MM.1S (cell line): ENCODE measurements at regions not wholly inside any gene's neighbourhood (a gene's known extent, or its start where the extent isn't known, plus 50 kb on each side); places are given as distances from the start of the nearest gene placed in this dataset.

Source experiments
- DNase-seq: peaks from one replicate; pipeline ENCODE4 v3.0.0-alpha.2; 2015
- H2AFZ ChIP-seq: fragments of 300-600 bp; sonication (generic); 2 replicates; pipeline ENCODE4 v1.6.0; 2016; ENCODE audit warnings: antibody characterized with exemption, low read length
- H3F3A ChIP-seq: fragments of 300-600 bp; sonication (generic); 2 replicates; pipeline ENCODE4 v1.6.1; 2016; ENCODE audit warnings: mild to moderate bottlenecking, antibody characterized with exemption, low read length, moderate library complexity, mixed read lengths; ENCODE audit not compliant: insufficient read depth
- H3K27ac ChIP-seq: fragments of 300-600 bp; sonication (generic); 2 replicates; pipeline ENCODE4 v1.5.1; 2016; ENCODE audit warnings: mild to moderate bottlenecking, low read length
- H3K27me3 ChIP-seq: fragments of 300-600 bp; sonication (generic); replicated peaks from 2 replicates; pipeline ENCODE4 v1.6.0; 2016; ENCODE audit warnings: low read length; ENCODE audit not compliant: insufficient read depth
- H3K36me3 ChIP-seq: fragments of 300-600 bp; sonication (generic); replicated peaks from 2 replicates; pipeline ENCODE4 v1.6.1; 2016; ENCODE audit warnings: mild to moderate bottlenecking, low read length, mixed read lengths; ENCODE audit not compliant: insufficient read depth
- H3K4me1 ChIP-seq: fragments of 300-600 bp; sonication (generic); 2 replicates; pipeline ENCODE4 v1.6.1; 2016; ENCODE audit warnings: low read length, mixed read lengths
- H3K4me2 ChIP-seq: fragments of 300-600 bp; sonication (generic); 2 replicates; pipeline ENCODE4 v1.6.0; 2016; ENCODE audit warnings: low read depth, low read length
- H3K4me3 ChIP-seq: fragments of 300-600 bp; sonication (generic); 2 replicates; pipeline ENCODE4 v1.5.1; 2016; ENCODE audit warnings: low read length, mixed read lengths
- H3K79me2 ChIP-seq: fragments of 300-600 bp; sonication (generic); 2 replicates; pipeline ENCODE4 v1.6.1; 2016; ENCODE audit warnings: mixed run types, low read length, mixed read lengths
- H3K9ac ChIP-seq: fragments of 300-600 bp; sonication (generic); 2 replicates; pipeline ENCODE4 v1.6.1; 2016; ENCODE audit warnings: low read length, mixed read lengths
- H3K9me2 ChIP-seq: fragments of 300-600 bp; sonication (generic); replicated peaks from 2 replicates; pipeline ENCODE4 v1.6.1; 2016; ENCODE audit warnings: mild to moderate bottlenecking, low read length, mixed read lengths; ENCODE audit not compliant: insufficient read depth
- H3K9me3 ChIP-seq: fragments of 300-600 bp; sonication (generic); replicated peaks from 2 replicates; pipeline ENCODE4 v1.6.1; 2016; ENCODE audit warnings: mild to moderate bottlenecking, low read length, mixed read lengths; ENCODE audit not compliant: insufficient read depth
- H4K20me1 ChIP-seq: fragments of 300-600 bp; sonication (generic); 2 replicates; pipeline ENCODE4 v1.6.1; 2016; ENCODE audit warnings: mild to moderate bottlenecking, low read length, moderate library complexity, mixed read lengths; ENCODE audit not compliant: insufficient read depth
- EZH2 ChIP-seq: fragments of 300-600 bp; sonication (generic); optimal IDR thresholded peaks from 2 replicates; pipeline ENCODE3; 2017; ENCODE audit warnings: low read depth, mild to moderate bottlenecking, antibody characterized with exemption, low read length, mixed read lengths
- EZH2phosphoT487 ChIP-seq: fragments of 300-600 bp; sonication (generic); IDR thresholded peaks from 2 replicates; pipeline ENCODE4 v1.6.1; 2018; ENCODE audit warnings: antibody characterized with exemption, low read length
- TF ChIP-seq, protein P1 (sequence below): fragments of 300-600 bp; sonication (generic); IDR thresholded peaks from 2 replicates; pipeline ENCODE4 v1.5.1; 2016; ENCODE audit warnings: antibody characterized with exemption, low read length, mixed read lengths

DNA sequence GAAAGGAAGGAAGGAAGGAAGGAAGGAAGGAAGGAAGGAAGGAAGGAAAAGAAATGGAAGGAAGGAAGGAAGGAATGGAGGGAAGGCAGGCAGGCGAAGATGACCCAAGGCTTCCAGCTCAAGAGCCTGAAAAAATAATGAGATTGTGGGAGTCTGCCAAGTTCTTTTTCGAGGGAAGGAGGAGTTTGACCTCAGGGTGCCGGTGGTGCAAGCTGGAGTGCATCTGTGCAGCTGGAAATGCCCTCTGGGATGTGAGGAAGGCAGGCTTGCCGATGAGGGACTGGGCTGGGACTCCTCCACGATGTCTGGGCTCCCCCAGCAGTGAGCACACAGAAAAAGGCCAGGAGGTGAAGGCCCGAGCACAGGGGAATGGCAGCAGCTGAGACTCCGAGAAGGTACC is 154.9 kb upstream of the DAPK1 start:
- Histone ChIP-seq H3F3A (no peaks in the 10 kb centered on the region), H3K4me2 (no peak overlapping the region), H3K9me2 (no peaks in the 10 kb centered on the region), H3K27ac (no peak overlapping the region), H3K79me2 (no peaks in the 10 kb centered on the region), H3K27me3 (no peaks in the 10 kb centered on the region), H2AFZ (no peak overlapping the region), H3K36me3 (no peaks in the 10 kb centered on the region), H4K20me1 (no peaks in the 10 kb centered on the region), H3K4me3 (no peak overlapping the region), H3K9ac (no peak overlapping the region), H3K9me3 (no peaks in the 10 kb centered on the region), H3K4me1 (no peaks in the 10 kb centered on the region)
- TF ChIP-seq EZH2: no peak
- TF ChIP-seq EZH2phosphoT487: no peak
- TF ChIP-seq, protein P1, sequence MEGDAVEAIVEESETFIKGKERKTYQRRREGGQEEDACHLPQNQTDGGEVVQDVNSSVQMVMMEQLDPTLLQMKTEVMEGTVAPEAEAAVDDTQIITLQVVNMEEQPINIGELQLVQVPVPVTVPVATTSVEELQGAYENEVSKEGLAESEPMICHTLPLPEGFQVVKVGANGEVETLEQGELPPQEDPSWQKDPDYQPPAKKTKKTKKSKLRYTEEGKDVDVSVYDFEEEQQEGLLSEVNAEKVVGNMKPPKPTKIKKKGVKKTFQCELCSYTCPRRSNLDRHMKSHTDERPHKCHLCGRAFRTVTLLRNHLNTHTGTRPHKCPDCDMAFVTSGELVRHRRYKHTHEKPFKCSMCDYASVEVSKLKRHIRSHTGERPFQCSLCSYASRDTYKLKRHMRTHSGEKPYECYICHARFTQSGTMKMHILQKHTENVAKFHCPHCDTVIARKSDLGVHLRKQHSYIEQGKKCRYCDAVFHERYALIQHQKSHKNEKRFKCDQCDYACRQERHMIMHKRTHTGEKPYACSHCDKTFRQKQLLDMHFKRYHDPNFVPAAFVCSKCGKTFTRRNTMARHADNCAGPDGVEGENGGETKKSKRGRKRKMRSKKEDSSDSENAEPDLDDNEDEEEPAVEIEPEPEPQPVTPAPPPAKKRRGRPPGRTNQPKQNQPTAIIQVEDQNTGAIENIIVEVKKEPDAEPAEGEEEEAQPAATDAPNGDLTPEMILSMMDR: no peak
- no peak for DNase-seq

DNA sequence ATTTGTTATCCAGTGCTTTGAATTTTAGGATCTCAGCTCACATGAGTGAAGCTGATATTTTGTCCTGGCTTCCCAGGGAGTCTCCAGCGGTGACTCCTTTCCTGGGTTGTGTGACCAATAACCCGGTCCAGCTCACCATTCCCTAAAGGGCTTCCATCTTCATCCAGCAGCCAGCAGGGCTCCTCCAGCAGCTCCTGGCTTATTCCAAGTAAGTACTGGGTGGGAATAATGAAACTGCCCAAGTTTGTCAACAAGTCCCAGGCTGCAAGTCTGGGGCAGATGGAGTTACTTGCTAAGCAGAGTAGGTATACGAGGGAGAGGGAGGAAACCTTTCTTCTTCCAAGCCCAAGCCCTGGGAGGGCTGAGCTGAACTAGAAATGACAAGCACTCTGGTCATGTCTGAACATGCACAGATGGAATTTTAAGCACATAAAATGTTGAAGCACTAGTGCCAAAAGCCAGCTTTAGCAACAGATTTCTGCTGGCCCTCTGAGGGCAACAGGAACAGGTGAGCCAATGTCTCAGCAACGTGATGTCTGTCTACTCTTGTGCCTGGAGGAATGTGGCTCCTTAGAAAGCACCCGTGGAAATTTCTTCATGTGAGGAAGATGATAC is 153.7 kb upstream of the DAPK1 start:
- Histone ChIP-seq H3F3A (no peaks in the 10 kb centered on the region), H3K79me2 (no peaks in the 10 kb centered on the region), H3K27ac (no peak overlapping the region), H3K4me3 (no peak overlapping the region), H3K27me3 (no peaks in the 10 kb centered on the region), H3K9ac (no peak overlapping the region), H2AFZ (no peak overlapping the region), H4K20me1 (no peaks in the 10 kb centered on the region), H3K4me2 (no peak overlapping the region), H3K9me2 (no peaks in the 10 kb centered on the region), H3K4me1 (no peaks in the 10 kb centered on the region), H3K9me3 (no peaks in the 10 kb centered on the region), H3K36me3 (no peaks in the 10 kb centered on the region)
- no peak for DNase-seq
- TF ChIP-seq EZH2phosphoT487: no peak
- no peak for TF ChIP-seq EZH2
- TF ChIP-seq, protein P1: no peak

DNA sequence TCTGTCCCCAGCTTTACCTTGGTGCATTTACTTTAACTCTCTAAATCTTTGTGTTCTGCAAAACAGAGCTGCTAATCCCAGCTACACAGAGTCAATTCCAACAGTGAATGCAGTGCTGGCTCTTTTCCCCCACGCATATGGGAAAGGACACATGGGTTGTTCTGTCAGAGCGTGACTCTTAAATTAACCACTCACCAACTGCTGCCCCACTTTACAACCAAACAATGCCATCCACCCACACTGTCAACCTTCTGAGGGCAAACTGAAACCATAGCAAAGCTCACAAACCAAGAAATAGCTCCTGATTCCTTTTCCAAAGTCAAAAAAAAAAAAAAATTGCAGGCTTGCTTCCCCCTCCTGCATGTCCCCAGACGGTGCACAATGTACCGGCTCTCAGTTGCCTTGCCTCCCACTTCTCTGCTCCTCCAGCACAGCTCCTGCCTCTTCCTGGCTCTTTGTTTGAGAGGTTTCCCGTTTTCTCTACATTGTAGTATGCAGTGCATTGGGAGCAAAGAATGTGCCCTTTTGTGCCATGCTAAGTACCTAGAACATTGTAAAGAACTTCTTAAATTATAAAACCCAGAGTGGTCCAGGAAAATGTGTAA is 151.5 kb upstream of the DAPK1 start:
- DNase-seq: no peak
- Histone ChIP-seq H3K79me2 (no peaks in the 10 kb centered on the region), H3F3A (no peaks in the 10 kb centered on the region), H3K36me3 (no peaks in the 10 kb centered on the region), H3K9me3 (no peaks in the 10 kb centered on the region), H3K27me3 (no peaks in the 10 kb centered on the region), H3K27ac (no peak overlapping the region), H3K9me2 (no peaks in the 10 kb centered on the region), H2AFZ (no peak overlapping the region), H3K9ac (no peak overlapping the region), H3K4me1 (no peaks in the 10 kb centered on the region), H3K4me3 (no peak overlapping the region), H4K20me1 (no peaks in the 10 kb centered on the region), H3K4me2 (no peak overlapping the region)
- TF ChIP-seq EZH2phosphoT487 (no peak), EZH2 (no peak)
- TF ChIP-seq, protein P1: no peak
